ENCODE measurements at regions not wholly inside any gene's neighbourhood (a gene's known extent, or its start where the extent isn't known, plus 50 kb on each side); places are given as distances from the start of the nearest gene placed in this dataset.
"Not testable (repeated sequence)": the region's sequence is repeated elsewhere in the genome, so short reads cannot be mapped to it uniquely, and the experiment has no call there.

- DNase-seq (ENCODE audit: low spot score) (no peak), ATAC-seq (no peak), FAIRE-seq (no peak)
- in situ Hi-C loops (cut with HindIII; ENCODE audit: extremely low pct_ligation_motif_present, low pct_unique_long_range_greater_than_20kb) (no loop called here), intact Hi-C loops (cut with micrococcal nuclease; ENCODE audit: unreplicated experiment) (no loop called here)
- H3K79me2 ChIP-seq (ENCODE audit: insufficient read depth, low read length) = no peaks in the 10 kb centered on the region
- H3K4me1 ChIP-seq (ENCODE audit: insufficient read depth, low read length) = no peaks in the 10 kb centered on the region
- WGBS (ENCODE audit: low lambda C conversion rate) = 24% methylated on average over 2 of the region's 2 CpGs
- no peaks in the 10 kb centered on the region for H3K36me3 ChIP-seq (replicated peaks in 1 of 2; ENCODE audit: control insufficient read depth in 1 of 2, insufficient read depth in 2 of 2, low read length in 2 of 2)
- no peak overlapping the region for H3K4me3 ChIP-seq (replicated peaks in 1 of 3; ENCODE audit: insufficient read depth in 1 of 3, low read depth in 2 of 3, low read length in 3 of 3)
- H3K9ac ChIP-seq (ENCODE audit: insufficient read depth, low read depth, low read length) = no peak overlapping the region
- TF ChIP-seq ZNF235 (CRISPR knock-in tag; IDR thresholded peaks at IDR 0.05; ENCODE audit: borderline replicate concordance) (no peak), KAT8 (CRISPR knock-in tag; IDR thresholded peaks at IDR 0.05) (no peak), HOXA7 (CRISPR knock-in tag; IDR thresholded peaks at IDR 0.05) (no peak), ZNF704 (CRISPR knock-in tag; IDR thresholded peaks at IDR 0.05; ENCODE audit: borderline replicate concordance) (no peak), TGIF2 (CRISPR knock-in tag; IDR thresholded peaks at IDR 0.05) (no peak), TBP (CRISPR knock-in tag; IDR thresholded peaks at IDR 0.05) (no peak), KDM6A (CRISPR knock-in tag; IDR thresholded peaks at IDR 0.05; ENCODE audit: low read depth) (no peak), ZNF354B (CRISPR knock-in tag; IDR thresholded peaks at IDR 0.05) (no peak)
- TF ChIP-seq, protein P1, sequence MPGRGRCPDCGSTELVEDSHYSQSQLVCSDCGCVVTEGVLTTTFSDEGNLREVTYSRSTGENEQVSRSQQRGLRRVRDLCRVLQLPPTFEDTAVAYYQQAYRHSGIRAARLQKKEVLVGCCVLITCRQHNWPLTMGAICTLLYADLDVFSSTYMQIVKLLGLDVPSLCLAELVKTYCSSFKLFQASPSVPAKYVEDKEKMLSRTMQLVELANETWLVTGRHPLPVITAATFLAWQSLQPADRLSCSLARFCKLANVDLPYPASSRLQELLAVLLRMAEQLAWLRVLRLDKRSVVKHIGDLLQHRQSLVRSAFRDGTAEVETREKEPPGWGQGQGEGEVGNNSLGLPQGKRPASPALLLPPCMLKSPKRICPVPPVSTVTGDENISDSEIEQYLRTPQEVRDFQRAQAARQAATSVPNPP (CRISPR knock-in tag; IDR thresholded peaks at IDR 0.05) = no peak
- TF ChIP-seq, protein P2, sequence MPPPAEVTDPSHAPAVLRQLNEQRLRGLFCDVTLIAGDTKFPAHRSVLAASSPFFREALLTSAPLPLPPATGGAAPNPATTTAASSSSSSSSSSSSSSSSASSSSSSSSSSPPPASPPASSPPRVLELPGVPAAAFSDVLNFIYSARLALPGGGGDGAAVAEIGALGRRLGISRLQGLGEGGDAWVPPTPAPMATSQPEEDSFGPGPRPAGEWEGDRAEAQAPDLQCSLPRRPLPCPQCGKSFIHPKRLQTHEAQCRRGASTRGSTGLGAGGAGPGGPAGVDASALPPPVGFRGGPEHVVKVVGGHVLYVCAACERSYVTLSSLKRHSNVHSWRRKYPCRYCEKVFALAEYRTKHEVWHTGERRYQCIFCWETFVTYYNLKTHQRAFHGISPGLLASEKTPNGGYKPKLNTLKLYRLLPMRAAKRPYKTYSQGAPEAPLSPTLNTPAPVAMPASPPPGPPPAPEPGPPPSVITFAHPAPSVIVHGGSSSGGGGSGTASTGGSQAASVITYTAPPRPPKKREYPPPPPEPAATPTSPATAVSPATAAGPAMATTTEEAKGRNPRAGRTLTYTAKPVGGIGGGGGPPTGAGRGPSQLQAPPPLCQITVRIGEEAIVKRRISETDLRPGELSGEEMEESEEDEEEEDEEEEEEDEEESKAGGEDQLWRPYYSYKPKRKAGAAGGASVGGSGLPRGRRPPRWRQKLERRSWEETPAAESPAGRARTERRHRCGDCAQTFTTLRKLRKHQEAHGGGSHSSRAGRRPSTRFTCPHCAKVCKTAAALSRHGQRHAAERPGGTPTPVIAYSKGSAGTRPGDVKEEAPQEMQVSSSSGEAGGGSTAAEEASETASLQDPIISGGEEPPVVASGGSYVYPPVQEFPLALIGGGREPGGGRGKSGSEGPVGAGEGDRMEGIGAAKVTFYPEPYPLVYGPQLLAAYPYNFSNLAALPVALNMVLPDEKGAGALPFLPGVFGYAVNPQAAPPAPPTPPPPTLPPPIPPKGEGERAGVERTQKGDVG (CRISPR knock-in tag; IDR thresholded peaks at IDR 0.05; ENCODE audit: borderline replicate concordance) = no peak
- no peak overlapping the region for H3K27ac ChIP-seq (ENCODE audit: extremely low read length, insufficient read depth, low read length)
- H3K4me2 ChIP-seq (ENCODE audit: low read depth, low read length) = no peak overlapping the region
- ChIA-PET POLR2A (no interaction called here), CTCF (ENCODE audit: low intra/inter-chr PET ratio, low total read pairs) (no interaction called here)
- BruUV-seq (replicated peaks) = no TSS peak
- H4K20me1 ChIP-seq (ENCODE audit: insufficient read depth, low read length) = no peaks in the 10 kb centered on the region
- no peaks in the 10 kb centered on the region; a peak in 1 of 5 replicates for H3K27me3 ChIP-seq (ENCODE audit: control insufficient read depth in 1 of 2, insufficient read depth in 2 of 2, low read length in 2 of 2)
- H2AFZ ChIP-seq (ENCODE audit: low read length) = no peak overlapping the region
- no peaks in the 10 kb centered on the region for H3K9me3 ChIP-seq (ENCODE audit: low read length)
Observed at GRCh38 chr13:100976993-100977392, 302.4 kb upstream of the TMTC4 start.

- H3K79me2 ChIP-seq (ENCODE audit: insufficient read depth, low read length); DNase-seq (ENCODE audit: low spot score); BruUV-seq (replicated peaks); H4K20me1 ChIP-seq (ENCODE audit: insufficient read depth, low read length); H3K9me3 ChIP-seq (ENCODE audit: low read length); H3K27me3 ChIP-seq (ENCODE audit: control insufficient read depth in 1 of 2, insufficient read depth in 2 of 2, low read length in 2 of 2); in situ Hi-C loops (cut with HindIII; ENCODE audit: extremely low pct_ligation_motif_present, low pct_unique_long_range_greater_than_20kb); FAIRE-seq; H3K4me2 ChIP-seq (ENCODE audit: low read depth, low read length); intact Hi-C loops (cut with micrococcal nuclease; ENCODE audit: unreplicated experiment); H3K4me3 ChIP-seq (replicated peaks in 1 of 3; ENCODE audit: insufficient read depth in 1 of 3, low read depth in 2 of 3, low read length in 3 of 3); H3K36me3 ChIP-seq (replicated peaks in 1 of 2; ENCODE audit: control insufficient read depth in 1 of 2, insufficient read depth in 2 of 2, low read length in 2 of 2); ATAC-seq; H3K4me1 ChIP-seq (ENCODE audit: insufficient read depth, low read length); H3K27ac ChIP-seq (ENCODE audit: extremely low read length, insufficient read depth, low read length); H2AFZ ChIP-seq (ENCODE audit: low read length); CTCF ChIA-PET (ENCODE audit: low intra/inter-chr PET ratio, low total read pairs); POLR2A ChIA-PET; H3K9ac ChIP-seq (ENCODE audit: insufficient read depth, low read depth, low read length): not testable (repeated sequence)
- no CpG with 5 or more reads among the region's 31 CpGs for WGBS (ENCODE audit: low lambda C conversion rate)
Observed at GRCh38 chr13:100975666-100976065, 301.1 kb upstream of the TMTC4 start.
